GM12878 (cell line): ENCODE measurements at regions not wholly inside any gene's neighbourhood (a gene's known extent, or its start where the extent isn't known, plus 50 kb on each side); places are given as distances from the start of the nearest gene placed in this dataset.

Experiments
- E2F4 ChIP-seq: IDR thresholded peaks from 2 replicates; pipeline ENCODE4 v1.6.1; 2012; ENCODE audit warnings: low read depth, low read length, improper control_type of control experiment
- FOS ChIP-seq: IDR thresholded peaks from 3 replicates; pipeline ENCODE4 v1.6.1; 2011; ENCODE audit warnings: borderline replicate concordance; ENCODE audit not compliant: insufficient read length; ENCODE audit errors: extremely low read depth
- IRF3 ChIP-seq: fragments of 450-650 bp; IDR thresholded peaks from 2 replicates; pipeline ENCODE4 v1.6.1; 2014; ENCODE audit warnings: mild to moderate bottlenecking
- MTA2 ChIP-seq: fragments of 450-650 bp; IDR thresholded peaks from 2 replicates; pipeline ENCODE4 v1.6.1; 2016; ENCODE audit warnings: low read depth, mild to moderate bottlenecking, moderate library complexity
- NBN ChIP-seq: fragments of 450-650 bp; IDR thresholded peaks from 2 replicates; pipeline ENCODE4 v1.6.1; 2016
- NFXL1 ChIP-seq: fragments of 450-650 bp; IDR thresholded peaks from 2 replicates; pipeline ENCODE4 v1.6.1; 2017; ENCODE audit warnings: antibody characterized with exemption, mild to moderate bottlenecking, borderline replicate concordance
- NRF1 ChIP-seq: conservative IDR thresholded peaks from 2 replicates; pipeline ENCODE4 v1.6.1; 2011; ENCODE audit warnings: mild to moderate bottlenecking, low read depth, low read length, improper control_type of control experiment
- POLR2A ChIP-seq: IDR thresholded peaks from 2 replicates; pipeline ENCODE4 v1.6.1; 2011; ENCODE audit warnings: low read depth, mild to moderate bottlenecking, low read length
- RAD51 ChIP-seq: fragments of 450-650 bp; IDR thresholded peaks from 2 replicates; pipeline ENCODE4 v1.6.1; 2016; ENCODE audit warnings: moderate library complexity, mild to moderate bottlenecking, inconsistent platforms
- RCOR1 ChIP-seq: conservative IDR thresholded peaks from 2 replicates; pipeline ENCODE4 v1.6.1; 2012; ENCODE audit warnings: low read depth, low read length, improper control_type of control experiment
- RFX5 ChIP-seq: IDR thresholded peaks from 2 replicates; pipeline ENCODE4 v1.6.1; 2011; ENCODE audit warnings: low read depth, low read length, improper control_type of control experiment
- ZNF274 ChIP-seq: IDR thresholded peaks from one replicate; pipeline ENCODE4 v1.8.0; 2011; ENCODE audit not compliant: insufficient read length, insufficient read depth
- TF ChIP-seq, protein P1 (sequence below): fragments of 450-650 bp; IDR thresholded peaks from 2 replicates; pipeline ENCODE4 v1.6.1; 2017; ENCODE audit warnings: mild to moderate bottlenecking, low read depth, inconsistent platforms; ENCODE audit not compliant: poor library complexity, severe bottlenecking

DNA sequence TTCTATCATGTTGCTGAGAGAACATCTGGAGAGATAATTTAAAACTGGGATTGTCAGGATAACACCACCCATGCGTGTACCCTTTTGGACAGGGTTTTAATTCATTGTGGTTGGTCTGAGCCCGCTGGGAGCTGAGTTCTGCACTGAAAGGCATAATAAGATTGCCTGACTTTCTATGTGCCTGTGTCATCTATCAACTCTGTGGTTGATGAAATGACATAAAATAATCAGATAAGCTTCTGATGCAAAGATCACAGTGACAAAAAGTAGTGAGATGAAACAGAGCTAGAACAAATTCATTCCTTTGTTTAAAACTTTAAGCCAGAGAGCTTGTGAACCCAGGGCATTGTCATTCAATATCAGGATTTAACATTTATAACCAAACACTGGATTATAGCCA is 98.7 kb downstream of the BBS10 start (continued):
- no peak for TF ChIP-seq IRF3
- no peak for TF ChIP-seq NRF1
- no peak for TF ChIP-seq NBN
- TF ChIP-seq RCOR1 = no peak
- TF ChIP-seq MTA2 = no peak
- no peak for TF ChIP-seq NFXL1
- TF ChIP-seq ZNF274 = no peak
- no peak for TF ChIP-seq E2F4
- TF ChIP-seq POLR2A = no peak
- no peak for TF ChIP-seq FOS
- TF ChIP-seq, protein P1, sequence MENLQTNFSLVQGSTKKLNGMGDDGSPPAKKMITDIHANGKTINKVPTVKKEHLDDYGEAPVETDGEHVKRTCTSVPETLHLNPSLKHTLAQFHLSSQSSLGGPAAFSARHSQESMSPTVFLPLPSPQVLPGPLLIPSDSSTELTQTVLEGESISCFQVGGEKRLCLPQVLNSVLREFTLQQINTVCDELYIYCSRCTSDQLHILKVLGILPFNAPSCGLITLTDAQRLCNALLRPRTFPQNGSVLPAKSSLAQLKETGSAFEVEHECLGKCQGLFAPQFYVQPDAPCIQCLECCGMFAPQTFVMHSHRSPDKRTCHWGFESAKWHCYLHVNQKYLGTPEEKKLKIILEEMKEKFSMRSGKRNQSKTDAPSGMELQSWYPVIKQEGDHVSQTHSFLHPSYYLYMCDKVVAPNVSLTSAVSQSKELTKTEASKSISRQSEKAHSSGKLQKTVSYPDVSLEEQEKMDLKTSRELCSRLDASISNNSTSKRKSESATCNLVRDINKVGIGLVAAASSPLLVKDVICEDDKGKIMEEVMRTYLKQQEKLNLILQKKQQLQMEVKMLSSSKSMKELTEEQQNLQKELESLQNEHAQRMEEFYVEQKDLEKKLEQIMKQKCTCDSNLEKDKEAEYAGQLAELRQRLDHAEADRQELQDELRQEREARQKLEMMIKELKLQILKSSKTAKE = no peak
- TF ChIP-seq RFX5 = no peak
- TF ChIP-seq RAD51 = no peak
